SKM-1 treated with dmso at 0.1 percent for 144 hours (cell line): ENCODE measurements at regions not wholly inside any gene's neighbourhood (a gene's known extent, or its start where the extent isn't known, plus 50 kb on each side); places are given as distances from the start of the nearest gene placed in this dataset.

Source experiments
- DNase-seq: peaks from one replicate; lab custom pipeline; 2025; ENCODE audit not compliant: unreplicated experiment; lab: John Stamatoyannopoulos, UW

DNA sequence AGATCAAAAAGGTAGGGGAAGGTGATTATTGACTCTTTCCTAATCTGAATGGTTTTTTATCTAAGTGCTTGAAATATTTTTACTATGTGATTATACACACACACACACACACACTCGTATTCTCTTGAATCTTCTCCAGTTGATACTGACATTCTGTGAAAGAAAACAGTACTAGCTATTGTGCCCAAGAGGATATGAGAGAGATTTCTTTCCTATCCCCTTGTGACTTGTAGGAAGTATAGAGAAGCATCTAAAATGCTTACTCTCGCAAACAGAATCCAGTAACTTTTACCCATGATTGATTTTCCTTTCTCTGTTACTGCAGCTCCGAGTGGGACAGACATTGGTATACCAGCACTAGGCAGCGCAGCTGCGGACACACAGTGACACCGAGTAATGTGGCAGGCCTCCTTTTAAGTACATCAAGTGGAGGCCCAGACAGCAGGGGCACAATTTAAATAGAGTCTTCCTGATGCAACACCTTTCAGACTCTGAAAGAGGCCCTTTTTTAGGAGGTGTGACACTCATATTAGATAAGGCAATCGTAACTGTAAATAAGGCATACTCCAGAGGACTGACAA, 421.0 kb upstream of the CNTN4 start:
- no peak for DNase-seq

- DNase-seq, result no peak
Observed at GRCh38 chr3:1692428-1692827, 406.2 kb upstream of the CNTN4 start.

DNA sequence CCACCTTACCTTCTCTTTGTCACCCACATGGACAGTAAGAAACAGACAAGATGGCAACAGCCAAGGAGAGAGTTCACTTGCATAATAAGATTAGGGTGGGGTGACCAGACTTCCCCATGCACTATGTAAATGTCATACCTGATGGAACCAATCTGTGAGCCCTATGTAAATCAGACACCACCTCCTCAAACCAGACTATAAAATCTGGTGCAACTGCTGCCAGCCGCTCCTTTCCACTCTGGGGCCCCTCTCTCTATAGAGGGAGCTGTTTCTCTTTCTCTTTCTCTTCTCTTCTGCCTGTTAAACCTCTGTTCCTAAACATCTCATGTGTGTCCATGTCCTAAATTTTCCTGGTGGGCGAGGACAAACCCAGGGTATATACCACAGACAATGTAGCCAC, 405.5 kb upstream of the CNTN4 start:
- no peak for DNase-seq

GRCh38 chr3:1696669-1697275, 401.9 kb upstream of the CNTN4 start:
- no peak for DNase-seq

GRCh38 chr3:1699361-1699920, 399.2 kb upstream of the CNTN4 start:
- no peak for DNase-seq

- no peak for DNase-seq
Observed at GRCh38 chr3:1700650-1701049, 398.0 kb upstream of the CNTN4 start.

- no peak for DNase-seq
Observed at GRCh38 chr3:1703169-1703568, 395.5 kb upstream of the CNTN4 start.

DNA sequence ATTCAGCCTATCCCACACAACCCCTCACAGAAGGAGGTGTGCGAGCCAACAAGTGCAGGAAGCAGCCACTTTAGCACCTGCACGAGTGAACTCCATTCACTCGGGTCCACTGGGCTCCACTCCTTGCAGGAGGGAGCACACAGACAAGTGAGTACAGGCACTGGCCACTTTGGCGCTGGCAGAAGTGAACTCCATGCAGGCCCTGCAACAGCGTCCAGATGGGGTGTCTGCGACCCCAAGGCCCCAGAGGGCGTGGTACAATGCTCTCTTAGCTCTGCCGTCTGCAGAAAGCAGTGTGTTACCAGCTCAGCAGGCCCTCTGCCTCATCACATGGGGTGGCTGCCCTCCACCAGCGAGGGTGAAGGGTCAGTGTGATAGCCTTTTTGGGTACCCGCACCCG, 388.0 kb upstream of the CNTN4 start:
- DNase-seq, result no peak

DNA sequence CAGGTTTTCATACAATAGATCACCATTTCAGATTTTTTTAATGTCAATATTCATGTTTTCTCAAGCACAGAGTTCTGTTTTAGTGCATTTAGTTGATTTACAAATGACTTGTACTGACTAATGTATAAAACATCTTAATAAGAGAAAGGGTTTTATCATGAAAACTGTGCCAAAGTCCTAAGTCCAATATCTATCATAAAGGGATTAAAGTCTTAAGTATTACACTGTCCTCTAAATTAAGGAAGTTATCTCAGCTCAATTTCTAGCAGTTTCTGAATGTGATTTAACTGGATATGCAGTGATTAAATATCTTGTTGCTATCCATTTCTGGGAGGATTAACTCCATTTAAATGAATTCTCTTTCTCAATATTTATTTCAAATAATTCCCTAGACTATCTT, 381.1 kb upstream of the CNTN4 start:
- DNase-seq, result no peak

- DNase-seq, result no peak
Observed at GRCh38 chr3:1723726-1724125, 374.9 kb upstream of the CNTN4 start.

DNA sequence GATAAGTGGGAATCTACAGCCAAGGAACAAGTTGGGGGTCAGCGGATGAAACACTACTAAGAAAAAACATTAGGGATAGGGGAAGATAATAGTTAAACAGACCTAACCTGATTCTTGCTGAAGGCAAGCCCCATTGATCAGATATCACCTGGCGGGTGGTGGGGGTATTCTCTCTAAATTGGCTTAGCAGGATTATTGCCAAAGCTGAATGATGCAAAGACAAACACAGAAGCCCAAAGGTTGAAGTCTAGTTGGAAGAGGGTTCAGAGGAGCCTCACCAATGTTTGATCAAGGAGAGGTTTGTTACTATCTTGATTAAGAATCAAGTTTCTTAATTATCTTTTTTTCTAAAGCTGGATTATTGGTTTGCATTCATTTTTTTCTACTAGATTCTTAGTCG, 371.9 kb upstream of the CNTN4 start:
- no peak for DNase-seq

- DNase-seq, result no peak
Observed at GRCh38 chr3:1727242-1727641, 371.4 kb upstream of the CNTN4 start.

DNA sequence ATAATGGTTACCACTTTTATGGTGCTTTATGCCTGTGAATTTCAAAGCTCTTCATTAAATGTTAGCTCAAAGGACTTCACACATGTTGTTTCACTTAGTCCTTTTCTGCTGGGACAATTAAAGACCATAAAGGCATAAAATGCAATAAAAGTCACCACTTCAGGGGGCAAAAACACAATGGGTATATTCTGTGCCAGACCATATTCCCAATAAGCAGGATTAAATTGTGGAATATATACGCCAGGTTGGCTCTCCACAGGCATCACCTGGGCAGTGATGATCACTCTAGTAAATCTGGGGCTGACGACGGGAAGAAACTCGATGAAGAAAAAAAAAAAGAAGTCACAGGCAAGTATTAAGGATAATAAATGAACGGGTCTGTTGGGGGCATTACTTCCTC, 370.2 kb upstream of the CNTN4 start:
- DNase-seq, result no peak

- no peak for DNase-seq
Observed at GRCh38 chr3:1734494-1735122, 364.1 kb upstream of the CNTN4 start.

DNA sequence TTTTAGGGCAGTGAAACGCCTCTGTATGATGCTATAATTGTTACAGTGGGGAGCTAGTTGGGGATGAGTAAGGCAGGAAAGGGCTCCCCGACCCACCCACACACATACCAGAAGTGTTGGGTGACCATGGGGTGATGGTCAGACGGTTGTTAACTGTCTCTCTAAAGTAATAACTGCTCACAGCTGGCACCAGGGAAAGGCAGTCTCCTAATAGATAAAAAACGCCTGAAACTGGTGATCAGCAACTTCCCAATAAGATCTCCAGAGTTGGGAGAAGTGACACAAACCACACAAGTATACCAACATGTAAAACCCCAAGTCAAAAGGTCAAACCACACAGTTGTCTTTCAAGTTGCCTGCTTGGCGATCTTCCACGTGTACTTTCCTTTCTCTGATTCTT, 346.5 kb upstream of the CNTN4 start:
- no peak for DNase-seq

DNA sequence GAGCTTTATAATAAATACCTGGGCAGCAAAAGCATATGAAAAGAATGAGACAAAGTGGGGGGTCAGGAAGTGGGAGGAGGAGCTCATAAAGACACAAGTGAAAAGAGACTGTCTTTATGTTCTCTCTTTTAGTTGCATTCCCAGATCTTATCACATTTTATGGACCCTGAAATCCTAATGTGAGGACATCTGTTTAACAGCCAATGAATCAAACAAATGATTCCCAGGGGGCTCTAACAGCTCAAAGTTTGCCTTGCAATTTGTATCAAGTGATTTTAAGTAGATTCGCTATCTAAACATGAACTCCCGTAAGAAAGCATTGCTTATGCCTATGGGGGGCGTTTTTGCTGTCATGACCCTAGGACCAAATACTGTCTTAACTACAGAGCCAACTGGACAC, 332.3 kb upstream of the CNTN4 start:
- DNase-seq, result no peak

DNA sequence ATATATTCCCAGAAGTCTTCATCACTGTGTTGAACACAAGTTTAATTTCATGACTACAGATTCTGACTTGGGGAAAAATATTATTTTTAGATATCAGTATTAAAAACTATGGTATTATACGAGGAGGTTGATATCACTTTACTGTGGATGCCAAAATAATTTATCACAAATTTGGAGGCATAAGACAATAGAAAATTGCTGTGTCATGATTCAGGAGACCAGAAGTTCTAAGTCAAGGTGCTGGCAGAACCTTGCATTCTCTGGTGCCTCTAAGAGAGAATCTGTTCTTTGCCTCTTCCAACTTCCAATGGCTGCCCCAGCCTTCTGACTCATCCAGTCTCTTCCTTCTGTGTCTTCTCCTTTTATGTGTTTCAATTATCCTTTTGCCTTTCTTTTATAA, 325.0 kb upstream of the CNTN4 start:
- no peak for DNase-seq

DNA sequence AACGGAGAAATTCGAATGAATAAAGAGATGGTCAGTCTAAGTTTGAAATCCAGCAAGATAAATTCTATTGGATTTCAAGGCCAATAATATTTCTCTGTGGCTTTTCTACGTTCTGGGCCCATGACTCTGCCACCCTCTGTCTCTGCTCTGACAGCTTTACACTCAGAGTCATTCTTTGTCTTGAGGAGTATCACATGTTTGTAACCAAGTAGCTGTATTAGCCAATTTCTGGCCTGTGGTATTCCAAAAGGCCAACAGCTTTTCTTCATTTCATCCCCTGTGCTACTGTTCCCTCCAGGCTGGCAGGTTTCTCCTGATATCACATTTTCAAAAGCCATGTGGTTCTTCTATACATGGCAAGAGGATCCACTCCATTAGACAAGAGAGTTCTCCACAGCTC, 324.1 kb upstream of the CNTN4 start:
- DNase-seq, result no peak

DNA sequence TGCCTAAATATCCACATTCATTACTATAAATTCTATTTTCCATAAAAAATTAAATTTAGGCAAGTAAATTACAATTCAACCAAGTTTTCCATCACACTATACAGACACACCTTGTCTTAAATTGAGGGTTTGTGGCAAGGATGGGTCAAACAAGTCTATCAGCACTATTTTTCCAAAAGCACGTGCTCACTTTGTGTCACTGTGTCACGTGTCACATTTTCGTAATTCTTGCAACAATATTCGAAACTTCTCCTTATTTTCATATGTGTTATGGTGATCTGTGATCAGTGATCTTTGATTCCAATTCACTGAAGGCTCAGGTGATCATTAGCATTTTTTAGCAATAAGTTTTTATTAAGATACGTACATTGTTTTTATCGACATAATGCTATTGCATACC, 323.3 kb upstream of the CNTN4 start:
- DNase-seq, result no peak

DNA sequence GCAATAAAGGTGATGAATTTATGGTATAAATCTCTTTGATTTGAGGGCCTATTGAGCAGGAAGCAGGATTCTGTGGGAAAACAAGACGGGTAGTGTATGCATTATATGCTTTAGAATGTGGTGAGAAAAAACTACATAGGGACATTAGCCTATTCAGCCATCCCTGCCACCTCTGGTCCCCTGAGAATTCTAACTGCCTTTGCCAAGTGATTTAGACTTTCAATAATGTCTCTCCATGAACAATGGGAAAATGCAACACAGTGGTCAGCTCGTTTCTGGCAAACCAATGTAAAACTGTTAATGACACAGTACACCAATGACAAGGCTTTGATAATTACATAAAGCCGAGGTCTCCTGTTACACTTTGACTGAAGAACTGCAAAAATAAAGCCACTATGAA, 314.7 kb upstream of the CNTN4 start:
- no peak for DNase-seq

DNA sequence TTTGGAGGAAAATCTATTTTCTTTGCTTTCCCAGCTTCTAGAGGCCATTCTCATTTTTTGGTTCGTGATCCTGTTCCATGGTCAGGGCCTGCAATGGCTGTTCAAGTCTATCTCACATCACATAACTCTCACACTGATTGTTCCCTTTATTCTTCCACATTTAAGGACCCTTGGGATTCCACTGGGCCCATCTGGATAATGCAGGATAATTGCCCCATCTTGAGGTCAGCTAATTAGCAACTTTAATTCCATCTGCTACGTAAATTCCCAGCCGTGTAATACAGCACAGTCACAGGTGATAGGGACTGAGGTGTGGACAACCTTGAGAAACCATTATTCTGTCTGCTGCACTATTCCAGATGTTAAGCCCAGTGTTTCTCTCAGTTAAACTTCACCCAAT, 311.6 kb upstream of the CNTN4 start:
- no peak for DNase-seq

- no peak for DNase-seq
Observed at GRCh38 chr3:1792466-1792865, 306.2 kb upstream of the CNTN4 start.
